GM19468 (cell line): ENCODE measurements at regions not wholly inside any gene's neighbourhood (a gene's known extent, or its start where the extent isn't known, plus 50 kb on each side); places are given as distances from the start of the nearest gene placed in this dataset.

Experiments used
- ATAC-seq: cut with Tn5 transposase; IDR thresholded peaks from one replicate; pipeline ENCODE4 v1.9.1; 2021; ENCODE audit warnings: mild to moderate bottlenecking, moderate library complexity, moderate number of reproducible peaks; ENCODE audit not compliant: unreplicated experiment; ENCODE audit errors: extremely low read depth

DNA sequence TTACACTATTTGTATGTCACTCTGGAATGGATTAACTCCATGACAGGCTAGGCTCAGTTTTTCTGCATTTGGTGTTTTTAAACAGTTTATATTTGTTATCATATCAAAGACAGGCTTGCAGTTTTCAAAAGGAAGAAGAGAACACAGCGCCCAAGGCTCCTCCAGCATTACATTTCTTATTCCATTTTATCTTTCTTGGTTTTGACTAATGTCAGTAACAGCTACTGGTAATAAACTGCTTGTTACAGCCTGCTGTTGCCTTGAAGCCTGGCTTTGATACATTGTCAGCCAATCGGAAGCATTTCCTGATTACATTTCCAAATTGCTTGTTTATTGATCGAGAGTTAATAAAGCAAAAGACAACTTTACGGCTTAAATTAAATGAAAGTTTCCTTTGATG is 166.0 kb upstream of the MDFIC start:
- ATAC-seq: no peak

DNA sequence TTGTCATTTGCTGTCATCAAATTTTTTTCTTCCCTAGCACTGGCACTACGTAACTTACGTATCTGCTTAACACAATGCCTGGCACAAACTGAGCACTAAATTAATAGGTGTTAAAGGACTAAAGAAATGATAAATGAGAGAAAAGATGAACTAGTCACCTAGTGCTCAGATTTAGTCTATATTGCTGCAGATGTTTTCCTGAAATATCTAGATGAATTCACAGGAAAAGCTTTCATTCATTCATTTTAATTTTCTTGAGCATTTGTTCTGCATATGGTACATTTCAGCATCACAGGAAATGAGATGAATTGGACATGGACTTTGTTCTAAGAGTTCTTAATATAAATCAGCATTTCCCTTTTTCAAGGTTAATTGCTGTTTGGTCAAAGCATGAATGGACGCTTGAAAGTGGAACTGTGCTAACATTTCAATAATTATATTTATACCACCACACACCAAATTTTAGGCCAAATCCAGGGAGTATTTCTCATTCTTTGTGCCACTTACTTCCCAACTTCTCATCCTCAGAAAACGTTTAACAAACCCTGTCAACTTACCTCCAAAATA is 163.2 kb upstream of the MDFIC start:
- ATAC-seq: no peak

DNA sequence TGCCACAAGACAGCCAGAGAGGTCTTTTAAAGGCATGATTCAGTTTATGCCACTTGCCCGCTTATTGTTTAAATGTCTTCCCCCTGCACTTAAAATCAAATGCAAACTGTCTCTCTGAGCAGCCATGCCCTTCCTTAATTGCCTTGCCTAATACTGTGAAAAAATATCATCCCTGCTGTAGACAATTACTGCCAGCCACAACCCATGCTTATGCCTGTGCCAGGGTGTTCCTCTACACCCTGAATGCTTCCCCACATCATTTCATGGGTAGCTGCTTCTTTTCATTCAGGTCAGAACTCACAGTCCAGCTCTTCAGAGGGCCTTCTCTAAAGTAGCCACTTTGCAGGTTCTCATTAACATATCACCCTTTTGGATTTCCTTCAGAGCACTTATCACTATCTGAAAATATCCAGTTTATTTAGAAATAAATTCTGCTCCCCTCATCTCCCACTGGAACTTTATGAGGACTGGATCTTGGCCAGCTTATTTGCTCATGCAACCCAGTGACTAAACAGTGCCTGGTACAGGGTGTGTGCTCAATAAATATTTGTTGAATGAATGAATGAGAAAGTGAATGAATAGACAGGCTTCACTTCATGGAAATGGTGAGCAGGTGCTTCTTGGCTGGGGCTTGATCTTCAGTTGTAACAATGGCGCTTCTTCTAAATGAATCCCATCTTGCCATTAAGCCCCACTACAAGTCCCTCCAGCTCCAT is 162.4 kb upstream of the MDFIC start:
- ATAC-seq: no peak

DNA sequence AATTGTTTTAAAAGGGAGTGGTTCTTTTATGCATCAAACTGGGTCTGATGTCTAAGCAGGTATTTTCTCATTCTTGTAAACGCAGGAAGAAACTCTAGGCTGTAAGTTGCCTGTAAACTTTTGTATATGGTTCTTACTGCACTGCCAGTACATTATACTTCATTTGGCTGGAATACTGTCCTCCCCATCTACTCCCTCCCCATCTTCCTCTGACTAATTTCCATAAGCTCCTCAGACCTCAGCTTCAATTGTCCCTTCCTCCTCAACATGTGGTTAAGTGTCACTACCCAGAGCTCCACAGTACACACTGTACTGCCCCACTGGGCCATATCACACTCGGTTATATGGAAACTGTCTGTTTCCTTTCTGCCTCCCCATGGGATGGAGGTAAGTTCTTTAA is 161.4 kb upstream of the MDFIC start:
- ATAC-seq: no peak

DNA sequence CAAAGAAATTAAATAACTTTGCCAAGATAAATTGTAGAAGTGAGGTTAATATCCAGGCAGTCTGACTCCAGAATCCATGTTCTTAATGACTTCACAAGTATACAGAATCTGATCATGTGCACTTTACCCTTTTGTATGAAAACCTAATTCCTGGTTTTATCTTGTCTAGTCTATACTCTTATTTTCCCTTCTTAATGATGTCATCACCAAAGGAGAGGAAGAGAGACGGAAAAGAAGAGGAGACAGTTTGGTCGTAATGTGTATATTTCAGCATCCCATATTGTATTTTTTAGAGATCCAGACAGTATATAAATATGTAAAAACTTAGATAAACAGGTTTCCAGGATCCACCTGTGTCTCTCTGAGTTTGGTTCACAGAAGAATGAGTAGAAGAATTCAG is 159.9 kb upstream of the MDFIC start:
- ATAC-seq: no peak

DNA sequence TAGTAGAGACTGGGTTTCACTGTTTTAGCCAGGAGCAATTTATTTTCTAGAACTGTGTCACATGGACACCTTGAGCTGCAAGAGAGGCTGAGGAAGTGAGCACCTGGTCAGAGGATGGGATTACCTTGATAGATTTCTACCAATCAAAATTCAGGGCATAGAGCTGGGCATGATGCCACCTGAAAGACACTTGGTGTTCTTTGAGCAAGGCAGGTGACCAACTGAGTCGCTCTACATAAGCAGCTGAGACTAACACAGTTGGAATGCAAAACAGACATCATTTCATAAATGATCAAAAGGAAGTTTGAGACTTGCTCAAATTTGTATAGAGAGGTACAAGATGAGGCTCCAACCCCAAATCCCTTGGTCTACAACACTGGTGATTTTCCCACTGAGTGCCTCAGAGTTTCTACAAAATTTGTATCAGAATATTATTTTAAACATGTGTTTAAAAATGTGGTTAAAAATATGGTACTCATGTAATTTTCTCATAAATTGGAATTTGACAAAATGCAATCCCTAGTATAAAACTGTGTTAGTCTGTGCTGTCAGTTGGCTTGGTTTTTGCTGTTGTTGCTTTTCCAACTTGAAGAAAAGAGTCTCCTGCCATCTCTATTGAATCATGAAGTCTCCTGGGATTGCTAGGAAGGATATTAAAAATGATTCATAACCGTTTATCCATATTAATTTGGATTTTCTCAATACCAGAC is 156.4 kb upstream of the MDFIC start:
- no peak for ATAC-seq

DNA sequence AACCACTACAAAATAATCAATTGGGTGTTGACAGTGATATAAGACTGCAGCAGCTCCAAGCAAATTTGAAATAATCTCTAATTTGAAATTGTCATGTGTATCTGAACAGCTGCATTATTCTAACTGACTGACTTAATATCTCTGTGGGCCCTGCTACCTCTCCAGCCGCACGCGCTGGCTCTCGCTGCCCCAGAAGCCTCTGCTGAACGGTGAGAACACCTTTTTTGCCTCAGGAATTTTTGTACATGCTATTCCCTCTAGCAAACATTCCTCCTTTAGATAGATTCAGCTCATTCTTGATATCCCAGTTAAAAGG is 155.9 kb upstream of the MDFIC start:
- no peak for ATAC-seq

DNA sequence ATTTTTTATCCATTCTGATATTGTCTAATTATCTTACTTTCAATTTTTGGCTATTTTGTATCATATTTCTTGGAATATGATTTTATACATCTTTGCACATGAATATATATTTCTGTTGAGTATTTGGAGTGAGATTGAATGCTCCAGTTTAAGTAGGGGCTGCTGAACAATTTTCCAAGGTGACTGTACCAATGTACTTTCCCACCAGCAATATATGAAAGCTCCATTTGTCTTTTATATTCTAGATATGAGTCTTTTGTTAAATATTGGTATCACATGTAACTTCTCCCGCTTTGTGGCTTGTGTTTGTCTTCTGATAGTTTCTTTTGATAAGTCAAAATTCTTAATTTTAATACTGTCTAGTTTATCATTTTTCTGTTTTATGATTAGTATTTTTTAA is 144.6 kb upstream of the MDFIC start:
- ATAC-seq: no peak

DNA sequence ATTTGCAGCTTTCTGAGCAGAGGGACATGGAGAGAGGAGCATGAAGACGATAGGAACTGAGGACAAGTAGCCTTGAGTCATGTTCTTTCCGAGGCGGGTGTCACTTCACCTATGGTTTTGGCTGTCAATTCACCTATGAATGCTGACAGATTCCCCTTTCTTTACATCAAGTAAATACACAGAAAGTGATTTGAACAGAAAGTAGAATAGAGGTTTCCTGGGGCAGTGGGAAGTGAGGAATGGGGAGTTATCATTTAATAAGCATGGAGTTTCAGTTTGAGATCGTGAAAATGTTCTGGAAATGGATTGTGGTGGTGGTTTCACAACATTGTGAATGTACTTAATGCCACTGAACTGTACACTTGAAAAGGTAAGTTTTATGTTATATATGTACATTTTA is 138.4 kb upstream of the MDFIC start:
- ATAC-seq: no peak

DNA sequence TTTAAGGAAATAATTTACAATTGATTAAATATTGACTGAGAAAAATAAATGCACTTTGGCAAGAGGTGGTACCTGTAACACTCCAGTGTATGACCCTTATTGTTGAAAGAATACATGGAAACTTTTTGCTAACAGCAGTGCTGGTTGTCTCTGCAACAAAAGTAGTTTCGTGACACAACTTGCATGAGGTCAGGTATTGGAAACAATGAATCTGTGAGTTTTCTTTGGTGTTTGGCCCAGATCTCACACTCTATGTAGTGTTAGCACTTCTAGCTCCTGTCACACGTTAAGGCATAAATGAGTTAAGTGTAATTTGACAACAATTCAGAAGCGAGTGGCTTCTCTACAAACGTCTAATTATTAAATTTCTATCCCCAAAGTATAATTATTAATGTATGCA is 137.7 kb upstream of the MDFIC start:
- ATAC-seq: no peak

DNA sequence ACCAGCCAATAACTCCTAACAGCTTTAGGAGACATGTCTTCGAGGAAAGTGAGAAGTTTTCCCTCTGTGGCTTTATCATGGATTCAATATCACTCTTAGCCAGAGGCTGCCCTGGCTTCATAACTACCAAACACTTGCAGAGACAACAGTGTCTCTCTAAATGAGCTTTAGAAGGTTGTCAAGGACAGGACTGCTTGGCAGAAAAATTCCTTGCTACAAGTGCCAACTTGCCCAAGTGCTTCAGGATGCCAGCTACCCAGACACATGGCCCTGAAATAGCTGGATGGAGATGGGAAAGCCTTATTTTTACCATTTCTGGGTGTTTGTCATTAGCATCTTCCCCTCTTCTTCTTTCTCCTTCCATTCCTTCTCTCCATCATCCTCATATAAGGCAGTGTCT is 137.1 kb upstream of the MDFIC start:
- no peak for ATAC-seq

DNA sequence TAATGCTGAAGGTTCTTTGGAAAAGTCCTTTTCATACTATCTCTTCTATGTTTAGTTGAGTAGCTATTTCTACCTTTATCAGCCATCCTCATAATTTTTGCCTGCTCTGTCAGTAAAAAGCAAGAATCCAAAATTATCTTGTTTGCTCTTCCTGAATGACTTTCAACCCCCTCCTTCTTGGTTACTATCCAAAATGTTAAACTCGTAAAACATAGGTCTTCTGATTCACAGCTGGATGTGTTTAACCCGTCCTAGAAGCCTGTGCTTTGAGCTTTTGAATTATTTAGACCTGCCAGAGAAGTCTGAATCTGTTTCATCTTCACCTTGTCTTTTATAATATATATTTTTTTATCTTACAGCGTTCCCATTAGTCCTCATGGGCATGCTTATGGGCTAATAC is 136.4 kb upstream of the MDFIC start:
- ATAC-seq: no peak

DNA sequence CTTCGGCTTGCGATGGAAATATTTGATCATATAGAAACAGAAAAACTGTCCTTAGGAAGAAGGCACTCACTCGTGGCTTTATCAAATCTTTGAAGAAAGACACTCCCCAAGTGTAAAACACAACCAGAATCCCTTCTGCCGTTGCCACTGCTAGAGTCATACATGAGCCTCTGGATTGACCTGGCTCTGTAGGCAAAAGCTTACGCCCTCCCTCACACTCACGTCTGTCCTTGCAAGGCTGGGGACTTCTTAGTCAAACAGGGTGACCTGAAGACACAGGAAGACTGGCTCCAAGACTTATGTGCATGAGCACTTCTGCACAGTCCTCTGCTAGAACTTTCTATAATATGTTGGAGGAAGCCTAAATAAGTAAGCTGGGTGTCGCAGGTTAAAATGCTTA is 135.4 kb upstream of the MDFIC start:
- no peak for ATAC-seq

DNA sequence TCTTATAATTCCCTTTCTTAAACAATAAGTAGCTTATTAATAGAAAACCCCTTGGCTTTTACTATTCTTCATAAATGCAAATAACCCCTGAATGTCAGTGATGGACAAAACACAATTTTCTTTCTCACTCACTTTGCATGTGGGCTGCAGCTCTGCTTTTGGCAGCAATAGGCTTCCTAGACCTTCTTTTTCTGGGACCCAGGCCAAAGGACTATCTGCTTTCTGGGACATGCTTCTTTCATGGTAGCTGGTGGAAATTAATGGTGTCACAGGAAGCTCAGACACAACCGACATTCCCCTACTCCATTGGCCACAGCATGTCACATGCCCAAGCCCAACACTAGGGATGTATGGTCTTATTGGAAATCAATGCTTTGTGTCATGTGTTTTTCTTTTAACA is 134.3 kb upstream of the MDFIC start:
- ATAC-seq: no peak

DNA sequence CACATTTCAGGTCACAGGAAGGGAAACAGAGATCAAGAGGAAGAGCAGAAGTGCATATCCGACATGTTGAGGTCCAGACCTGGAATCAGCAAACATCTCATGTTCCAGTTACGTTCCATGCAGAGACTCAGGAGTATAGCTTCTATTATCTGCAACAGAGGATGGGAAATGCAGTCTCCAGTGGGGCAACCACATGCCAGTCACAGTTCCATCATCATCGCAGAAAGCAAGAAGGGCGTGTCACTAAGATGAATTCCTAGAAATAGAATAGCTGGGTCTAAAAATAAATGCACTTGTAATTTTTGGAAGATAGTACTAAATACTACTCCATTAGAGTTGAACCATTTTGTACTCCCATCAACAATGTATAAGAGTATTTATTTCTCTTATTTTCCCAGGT is 133.2 kb upstream of the MDFIC start:
- ATAC-seq: no peak

DNA sequence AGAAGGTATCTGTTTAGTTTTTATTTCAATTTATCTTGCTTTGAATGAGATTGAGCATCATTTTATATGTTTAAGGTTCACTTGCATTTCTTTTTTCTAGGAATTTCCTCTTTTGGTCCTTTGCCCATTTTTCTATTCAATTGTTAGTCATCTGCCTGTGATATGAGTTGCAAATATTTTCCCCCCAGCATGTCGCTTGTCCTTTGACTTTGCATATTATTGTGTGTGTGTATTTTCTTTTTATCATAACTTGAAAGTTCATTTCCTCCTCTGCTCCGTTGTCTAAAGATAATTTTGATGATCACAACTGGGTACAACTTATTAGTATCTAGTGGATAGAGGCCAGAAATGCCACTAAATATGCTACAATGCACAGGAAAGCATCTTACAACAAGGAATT is 132.7 kb upstream of the MDFIC start:
- no peak for ATAC-seq

DNA sequence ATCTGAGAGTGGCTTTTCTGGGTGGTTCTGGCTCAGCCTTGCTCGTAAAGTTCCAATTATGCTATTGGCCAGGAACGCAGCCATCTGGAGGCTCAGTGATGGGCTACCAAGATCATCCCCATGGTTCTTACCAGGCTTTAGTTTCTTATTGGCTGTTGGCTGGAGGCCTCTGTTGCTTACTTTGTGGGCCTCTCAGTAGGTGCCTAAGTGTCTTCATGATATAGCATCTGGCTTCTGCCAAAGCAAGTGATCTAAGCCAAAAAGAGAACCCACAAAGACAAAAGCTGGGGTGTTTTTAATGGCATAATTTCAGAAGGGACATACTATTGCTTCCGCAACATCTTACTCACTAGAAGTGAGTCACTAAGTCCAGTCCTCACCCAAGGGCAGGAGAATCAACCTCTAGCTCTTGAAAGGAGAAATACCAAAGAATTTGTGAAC is 132.0 kb upstream of the MDFIC start:
- no peak for ATAC-seq

DNA sequence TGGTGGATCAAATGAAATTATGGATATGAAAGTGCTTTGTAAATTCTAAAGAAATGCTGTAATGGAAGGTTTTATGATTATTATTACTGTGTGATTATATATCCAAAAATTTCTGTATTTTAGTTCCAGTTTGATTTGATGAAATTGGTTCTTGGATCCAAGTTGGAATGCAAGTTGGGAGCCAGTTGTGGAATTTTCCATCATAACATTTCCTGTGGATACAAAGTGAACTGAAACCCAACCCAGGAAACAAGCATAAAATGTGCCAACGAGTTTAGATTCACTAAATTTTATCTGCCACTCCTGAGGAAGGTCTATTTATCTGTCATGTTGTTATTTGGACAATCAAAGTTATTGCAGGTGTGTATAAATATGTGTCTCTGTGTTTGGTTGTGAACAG is 131.4 kb upstream of the MDFIC start:
- ATAC-seq: no peak

DNA sequence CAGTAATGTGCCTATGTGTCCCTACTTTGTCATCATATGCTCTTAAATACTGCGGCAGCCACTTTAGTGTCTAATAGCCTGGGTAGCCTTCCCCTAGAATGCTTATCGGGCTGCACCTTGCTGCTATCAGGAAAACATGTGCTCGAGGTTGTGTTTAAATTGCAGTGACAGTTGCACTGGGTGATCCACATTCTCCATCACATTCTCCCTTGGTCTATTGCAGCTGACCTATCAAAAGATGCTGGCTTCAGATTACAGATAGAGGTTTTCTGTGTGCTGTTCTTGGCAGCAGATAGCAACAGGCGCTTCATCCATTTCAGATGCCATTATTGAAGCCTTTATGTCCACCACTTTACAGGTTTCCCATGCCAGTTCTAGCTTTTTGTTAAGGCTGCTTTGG is 130.1 kb upstream of the MDFIC start:
- no peak for ATAC-seq

DNA sequence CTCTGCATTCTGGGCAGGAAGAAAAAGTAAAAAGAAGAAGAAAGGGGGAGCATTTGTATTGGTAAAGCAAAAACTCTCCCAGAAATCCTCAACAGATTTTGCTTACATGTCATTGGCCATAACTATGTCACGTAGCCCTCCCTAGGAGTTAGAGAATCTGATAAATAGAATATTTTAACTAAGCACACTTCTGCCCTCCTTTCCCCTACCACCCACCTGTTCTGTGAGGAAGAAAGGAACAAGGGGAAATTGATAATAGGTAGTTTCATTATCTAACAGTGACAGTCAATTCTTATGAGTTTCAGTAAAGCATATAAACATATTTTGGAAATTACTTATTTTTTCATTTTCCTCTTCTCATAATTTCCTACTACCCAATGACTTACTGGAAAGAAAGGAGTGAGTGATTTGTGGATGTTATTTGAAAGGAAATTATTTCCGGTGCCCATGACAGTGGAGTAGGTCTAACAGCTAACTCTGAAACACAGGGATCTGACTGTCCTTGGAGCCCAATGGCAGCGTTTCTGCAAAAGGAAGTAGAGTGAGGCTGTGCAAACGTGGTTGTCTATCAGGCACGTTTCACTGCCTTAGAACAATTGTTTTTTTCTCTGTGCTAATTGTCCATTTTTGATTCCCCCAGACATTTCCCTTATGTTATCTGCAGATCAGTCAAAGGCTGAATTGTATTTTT is 128.6 kb upstream of the MDFIC start:
- no peak for ATAC-seq

DNA sequence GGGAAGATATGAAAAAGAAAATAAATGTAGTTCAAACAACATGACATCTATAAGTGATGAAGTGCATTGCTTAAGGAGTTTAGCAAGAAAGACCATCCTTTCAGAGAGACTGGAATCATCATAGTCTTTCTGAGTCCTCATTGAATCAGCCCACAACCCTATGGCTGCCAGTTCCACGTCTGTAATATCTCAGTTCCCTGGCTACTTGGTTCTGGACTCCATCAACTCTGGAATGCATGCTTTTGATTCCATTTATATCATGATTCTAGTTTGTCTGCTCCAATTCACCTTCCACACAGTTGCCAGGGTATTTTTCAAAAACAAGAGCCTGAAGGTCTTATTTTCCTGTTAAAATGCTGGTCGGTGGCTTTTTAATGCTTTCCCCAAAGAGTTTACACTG is 126.4 kb upstream of the MDFIC start:
- no peak for ATAC-seq
